B cell (primary cell): ENCODE measurements at regions not wholly inside any gene's neighbourhood (a gene's known extent, or its start where the extent isn't known, plus 50 kb on each side); places are given as distances from the start of the nearest gene placed in this dataset.

ENCODE experiments used
- ATAC-seq: fragments of 200-7000 bp; cut with Tn5 transposase; one replicate; pipeline ENCODE4 v1.10.0; 2021; ENCODE audit warnings: low read depth, mild to moderate bottlenecking, moderate number of reproducible peaks, moderate library complexity
- CTCF ChIA-PET: fragments of 350-600 bp; sonication (Branson Sonifier 250); formaldehyde crosslinking; loops from one replicate; lab custom pipeline; 2021; ENCODE audit warnings: antibody characterized with exemption, inconsistent platforms; lab: Charles Lee
- POLR2A ChIA-PET: fragments of 350-600 bp; sonication (Branson Sonifier 250); formaldehyde crosslinking; loops from one replicate; lab custom pipeline; 2021; ENCODE audit warnings: antibody characterized with exemption; lab: Charles Lee
- DNase-seq: peaks from one replicate; pipeline ENCODE4 v3.0.0; 2013
- H2AFZ ChIP-seq: 2 replicates; pipeline ENCODE4 v1.6.1; 2012; ENCODE audit warnings: mild to moderate bottlenecking, low read depth, low read length; ENCODE audit not compliant: insufficient read depth, poor library complexity, severe bottlenecking
- H3K27ac ChIP-seq, 2 donors: 1 replicate in 1 of 2; 2 replicates in 1 of 2; pipeline ENCODE4 v1.5.1; 2012 to 2013; ENCODE audit warnings: low read length in 2 of 2, mild to moderate bottlenecking in 2 of 2, moderate library complexity in 1 of 2
- H3K27me3 ChIP-seq, 4 experiments: fragments of 200-600 bp in 1 of 4; sonication (generic) in 1 of 4; replicated peaks in 1 of 4; 1 replicate in 2 of 4; 2 replicates in 2 of 4; pipeline versions ENCODE4 v1.6.1 to v1.7.0; 2013 to 2016; ENCODE audit warnings: low read length in 3 of 4, mild to moderate bottlenecking in 2 of 4, mixed read lengths in 1 of 4, moderate library complexity in 1 of 4; ENCODE audit not compliant: insufficient read depth in 4 of 4, control insufficient read depth in 3 of 4; ENCODE audit errors: control extremely low read depth in 1 of 4
- H3K36me3 ChIP-seq, 2 experiments: replicated peaks in 1 of 2; 1 replicate in 1 of 2; 2 replicates in 1 of 2; pipeline versions ENCODE4 v1.6.1 to v1.7.1; 2013; ENCODE audit warnings: low read length in 1 of 2; ENCODE audit not compliant: insufficient read depth in 2 of 2, control insufficient read depth in 1 of 2; ENCODE audit errors: control extremely low read depth in 1 of 2, extremely low read depth in 1 of 2
- H3K4me1 ChIP-seq, 2 donors: fragments of 200-600 bp in 1 of 2; sonication (generic) in 1 of 2; 1 replicate in 1 of 2; 2 replicates in 1 of 2; pipeline versions ENCODE4 v1.5.1 to v1.6.1; 2013 to 2017; ENCODE audit warnings: low read length in 2 of 2; ENCODE audit not compliant: control insufficient read depth in 2 of 2, insufficient read depth in 2 of 2
- H3K4me2 ChIP-seq: replicated peaks from 2 replicates; pipeline ENCODE3; 2012; ENCODE audit warnings: mild to moderate bottlenecking, low read depth, low read length; ENCODE audit not compliant: poor library complexity, severe bottlenecking
- H3K4me3 ChIP-seq, 5 experiments: fragments of 200-600 bp in 1 of 5; sonication (generic) in 1 of 5; 1 replicate in 3 of 5; 2 replicates in 2 of 5; pipeline versions ENCODE4 v1.5.1 to v1.7.0; 2011 to 2016; ENCODE audit warnings: low read length in 4 of 5, mild to moderate bottlenecking in 4 of 5, low read depth in 2 of 5, control low read depth in 1 of 5, moderate library complexity in 1 of 5; ENCODE audit not compliant: insufficient read depth in 1 of 5; ENCODE audit errors: control extremely low read depth in 1 of 5, extremely low read depth in 1 of 5
- H3K79me2 ChIP-seq: fragments of 200-600 bp; sonication (generic); one replicate; pipeline ENCODE4 v1.6.0; 2016; ENCODE audit warnings: low read length; ENCODE audit not compliant: control insufficient read depth, insufficient read depth
- H3K9ac ChIP-seq: fragments of 200-600 bp; sonication (generic); 2 replicates; pipeline ENCODE4 v1.6.1; 2017; ENCODE audit warnings: mild to moderate bottlenecking, low read length, moderate library complexity
- H3K9me3 ChIP-seq, 3 donors: one replicate each; pipeline versions ENCODE4 v1.6.1 to v1.7.1; 2013; ENCODE audit warnings: low read length in 2 of 3; ENCODE audit not compliant: control insufficient read depth in 2 of 3, insufficient read depth in 1 of 3; ENCODE audit errors: control extremely low read depth in 1 of 3
- H4K20me1 ChIP-seq: 2 replicates; pipeline ENCODE4 v1.6.0; 2012; ENCODE audit warnings: mild to moderate bottlenecking, low read length; ENCODE audit not compliant: insufficient read depth, control insufficient read depth, poor library complexity, severe bottlenecking
- H3K27ac Mint-ChIP-seq: one replicate; pipeline ENCODE4 v1.8.0; 2021; ENCODE audit warnings: mixed read lengths
- H3K27me3 Mint-ChIP-seq: one replicate; pipeline ENCODE4 v1.8.0; 2021; ENCODE audit warnings: mixed read lengths
- H3K4me1 Mint-ChIP-seq: one replicate; pipeline ENCODE4 v1.8.0; 2021; ENCODE audit warnings: mixed read lengths
- H3K4me3 Mint-ChIP-seq: one replicate; pipeline ENCODE4 v1.8.0; 2021; ENCODE audit warnings: mixed read lengths
- H3K9me3 Mint-ChIP-seq: one replicate; pipeline ENCODE4 v1.8.0; 2022; ENCODE audit warnings: mixed read lengths; ENCODE audit not compliant: insufficient read depth
- EZH2 ChIP-seq: IDR thresholded peaks from 2 replicates; pipeline ENCODE4 v1.6.1; 2012; ENCODE audit warnings: borderline replicate concordance, low read depth, mild to moderate bottlenecking, moderate library complexity, low read length; ENCODE audit not compliant: insufficient read depth, poor library complexity, severe bottlenecking
- WGBS: methylation state at CpG from one replicate; pipeline ENCODE4 v1.1.5; 2013; ENCODE audit warnings: missing lambda C conversion rate; ENCODE audit not compliant: insufficient coverage; 5-methylcytosine and 5-hydroxymethylcytosine counted together
- intact Hi-C: fragments of 100-400 bp; cut with micrococcal nuclease; formaldehyde crosslinking; loops from one replicate; pipeline ENCODE4 v1.10.0; 2022
- TF ChIP-seq, protein P1 (sequence below): fragments of 200-600 bp; IDR thresholded peaks from one replicate; pipeline ENCODE4 v1.8.0; 2022; ENCODE audit warnings: antibody characterized with exemption, mild to moderate bottlenecking

DNA sequence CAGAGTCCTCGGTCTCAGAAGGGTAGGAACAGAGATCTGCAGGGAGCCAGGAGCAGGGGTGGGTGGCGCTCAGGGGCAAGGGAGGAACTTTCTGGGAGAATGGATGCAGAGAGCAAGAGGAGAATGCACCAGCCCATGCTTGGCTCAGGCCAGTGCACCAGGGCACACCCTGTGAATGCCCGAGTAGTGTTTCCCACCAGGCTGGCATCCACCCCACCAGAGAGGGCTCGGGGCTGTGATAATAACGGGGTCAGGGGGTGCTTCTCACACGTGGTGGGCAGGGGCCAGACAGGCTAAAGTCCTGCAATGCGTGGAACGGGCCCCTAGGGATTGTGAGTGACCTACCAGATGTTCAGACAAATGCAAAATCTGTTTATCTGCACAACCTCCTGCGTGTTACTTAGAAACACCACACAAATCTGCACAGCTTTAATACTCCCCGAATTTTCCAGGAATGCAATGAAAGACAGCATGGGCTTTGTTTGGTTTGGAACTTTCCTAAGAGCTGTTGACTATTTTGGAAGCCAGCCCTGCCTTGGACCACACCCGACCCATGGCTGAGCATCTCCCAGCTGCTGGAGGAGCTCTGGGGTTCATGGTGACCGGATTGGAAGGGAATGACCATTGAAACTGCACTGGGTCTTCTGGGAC is 368.3 kb downstream of the SHANK2 start:
- DNase-seq (no peak), ATAC-seq (no peak)
- ChIA-PET CTCF (no interaction called here), POLR2A (no interaction called here)
- intact Hi-C loops: no loop called here
- WGBS: 85% methylated on average over 10 of the region's 12 CpGs
- Histone ChIP-seq H3K79me2 (no peaks in the 10 kb centered on the region), H3K4me1 (no peaks in the 10 kb centered on the region), H2AFZ (no peak overlapping the region), H3K36me3 (no peaks in the 10 kb centered on the region), H3K9me3 (peaks cover 0 to 7% (median 0%) of the 10 kb centered on the region in 3 donors), H3K4me2 (no peak overlapping the region), H4K20me1 (no peaks in the 10 kb centered on the region), H3K9ac (no peak overlapping the region), H3K27ac (no peak overlapping the region), H3K4me3 (no peak overlapping the region), H3K27me3 (no peaks in the 10 kb centered on the region)
- Mint-ChIP-seq H3K4me1 (no peaks in the 10 kb centered on the region), H3K9me3 (no peaks in the 10 kb centered on the region), H3K27me3 (peaks cover 3% of the 10 kb centered on the region), H3K4me3 (no peak overlapping the region), H3K27ac (no peak overlapping the region)
- TF ChIP-seq, protein P1, sequence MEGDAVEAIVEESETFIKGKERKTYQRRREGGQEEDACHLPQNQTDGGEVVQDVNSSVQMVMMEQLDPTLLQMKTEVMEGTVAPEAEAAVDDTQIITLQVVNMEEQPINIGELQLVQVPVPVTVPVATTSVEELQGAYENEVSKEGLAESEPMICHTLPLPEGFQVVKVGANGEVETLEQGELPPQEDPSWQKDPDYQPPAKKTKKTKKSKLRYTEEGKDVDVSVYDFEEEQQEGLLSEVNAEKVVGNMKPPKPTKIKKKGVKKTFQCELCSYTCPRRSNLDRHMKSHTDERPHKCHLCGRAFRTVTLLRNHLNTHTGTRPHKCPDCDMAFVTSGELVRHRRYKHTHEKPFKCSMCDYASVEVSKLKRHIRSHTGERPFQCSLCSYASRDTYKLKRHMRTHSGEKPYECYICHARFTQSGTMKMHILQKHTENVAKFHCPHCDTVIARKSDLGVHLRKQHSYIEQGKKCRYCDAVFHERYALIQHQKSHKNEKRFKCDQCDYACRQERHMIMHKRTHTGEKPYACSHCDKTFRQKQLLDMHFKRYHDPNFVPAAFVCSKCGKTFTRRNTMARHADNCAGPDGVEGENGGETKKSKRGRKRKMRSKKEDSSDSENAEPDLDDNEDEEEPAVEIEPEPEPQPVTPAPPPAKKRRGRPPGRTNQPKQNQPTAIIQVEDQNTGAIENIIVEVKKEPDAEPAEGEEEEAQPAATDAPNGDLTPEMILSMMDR: no peak
- no peak for TF ChIP-seq EZH2

DNA sequence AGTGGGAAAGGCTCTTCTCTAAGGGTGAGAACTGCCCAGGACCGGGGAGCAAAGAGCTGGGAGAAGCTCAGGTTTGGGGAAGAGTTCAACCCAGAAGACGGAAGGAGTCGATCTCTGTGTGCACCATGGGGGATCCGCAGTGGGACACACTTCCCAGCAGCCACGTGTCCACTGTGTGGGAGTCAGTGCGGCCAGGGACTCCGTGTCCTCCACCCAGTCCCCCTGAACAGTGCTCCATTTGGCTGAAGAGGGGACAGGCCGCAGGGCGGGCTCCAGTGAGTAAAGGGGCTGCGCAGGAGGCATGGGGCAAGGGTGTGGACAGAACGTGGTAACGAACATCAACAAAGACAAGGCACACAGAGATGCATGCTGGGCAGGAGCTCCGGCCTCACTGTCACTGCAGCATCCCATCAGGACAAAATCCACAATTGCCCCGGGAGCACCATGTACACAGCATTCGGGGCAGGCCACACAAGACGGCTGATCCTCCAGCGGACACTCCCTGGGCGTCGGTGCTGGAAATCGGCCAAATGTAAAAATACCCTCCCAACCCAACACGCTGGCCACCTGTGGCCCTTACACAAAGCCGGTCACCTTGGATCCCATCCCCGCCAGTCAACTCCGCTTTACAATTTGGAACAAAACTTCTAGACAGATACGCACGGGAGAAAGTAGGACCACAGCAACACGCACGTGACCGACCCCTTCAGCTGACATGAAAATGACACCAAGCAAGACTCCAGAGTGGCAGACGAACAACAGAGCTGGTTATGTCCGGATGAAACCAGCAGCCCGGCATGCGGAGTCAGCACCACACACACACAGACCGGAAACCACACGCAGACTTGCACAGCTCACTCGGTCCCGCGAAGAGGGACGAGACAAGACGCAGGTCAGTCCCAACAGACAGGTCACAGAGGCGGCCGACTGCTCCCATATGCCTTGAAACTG is 366.8 kb downstream of the SHANK2 start:
- Histone ChIP-seq H3K36me3 (no peaks in the 10 kb centered on the region), H2AFZ (no peak overlapping the region), H3K9me3 (peaks cover 0 to 9% (median 0%) of the 10 kb centered on the region in 3 donors), H4K20me1 (no peaks in the 10 kb centered on the region), H3K9ac (no peak overlapping the region), H3K4me2 (no peak overlapping the region), H3K4me3 (no peak overlapping the region), H3K27me3 (no peaks in the 10 kb centered on the region), H3K79me2 (no peaks in the 10 kb centered on the region), H3K27ac (no peak overlapping the region), H3K4me1 (no peaks in the 10 kb centered on the region)
- no peaks in the 10 kb centered on the region for H3K27me3 Mint-ChIP-seq
- no peak for TF ChIP-seq EZH2
- TF ChIP-seq, protein P1: no peak
- WGBS: 88% methylated on average over 34 of the region's 42 CpGs
- H3K27ac Mint-ChIP-seq: no peak overlapping the region
- H3K9me3 Mint-ChIP-seq: no peaks in the 10 kb centered on the region
- ChIA-PET POLR2A (no interaction called here), CTCF (no interaction called here)
- ATAC-seq (no peak), DNase-seq (no peak)
- no peak overlapping the region for H3K4me3 Mint-ChIP-seq
- no peaks in the 10 kb centered on the region for H3K4me1 Mint-ChIP-seq
- intact Hi-C loops: no loop called here
